ENCODE measurements at regions not wholly inside any gene's neighbourhood (a gene's known extent, or its start where the extent isn't known, plus 50 kb on each side); places are given as distances from the start of the nearest gene placed in this dataset.

GRCh38 chr4:179372242-179372641, 1930.0 kb upstream of the AGA start:
- TF ChIP-seq CTCF (IDR thresholded peaks at IDR 0.05; ENCODE audit: insufficient read depth, low read depth, low read length), result no peak
- no peak for TF ChIP-seq EZH2 (IDR thresholded peaks at IDR 0.05; ENCODE audit: insufficient read depth, low read length)
